ENCODE measurements at regions not wholly inside any gene's neighbourhood (a gene's known extent, or its start where the extent isn't known, plus 50 kb on each side); places are given as distances from the start of the nearest gene placed in this dataset.

- TF ChIP-seq CTCF (conservative IDR thresholded peaks at IDR 0.05; ENCODE audit: low read depth, low read length) = no peak
- TF ChIP-seq POLR2A (IDR thresholded peaks at IDR 0.05; ENCODE audit: low read depth, low read length) = no peak
- TF ChIP-seq FOS (IDR thresholded peaks at IDR 0.05; ENCODE audit: low read depth, low read length) = no peak
- no peak for TF ChIP-seq RCOR1 (IDR thresholded peaks at IDR 0.05; ENCODE audit: insufficient replicate concordance, low read length)
- TF ChIP-seq RFX5 (IDR thresholded peaks at IDR 0.05; ENCODE audit: low read depth, low read length) = no peak
- no peak for TF ChIP-seq USF2 (IDR thresholded peaks at IDR 0.05; ENCODE audit: low read depth, low read length)
- no peak for TF ChIP-seq MAFK (IDR thresholded peaks at IDR 0.05; ENCODE audit: low read depth, low read length)
- no peak for TF ChIP-seq MAZ (IDR thresholded peaks at IDR 0.05; ENCODE audit: borderline replicate concordance, low read depth, low read length)
- TF ChIP-seq SMC3 (IDR thresholded peaks at IDR 0.05; ENCODE audit: low read depth, low read length) = no peak
- TF ChIP-seq ELK1 (IDR thresholded peaks at IDR 0.05; ENCODE audit: borderline replicate concordance, low read depth, low read length) = no peak
- TF ChIP-seq NFE2L2 (IDR thresholded peaks at IDR 0.05; ENCODE audit: low read depth, low read length) = no peak
- no peak for TF ChIP-seq RAD21 (IDR thresholded peaks at IDR 0.05; ENCODE audit: low read length)
Observed at GRCh38 chr6:119891206-119891605, 541.6 kb upstream of the MAN1A1 start.

Measured in IMR-90 (cell line).